ENCODE measurements at regions not wholly inside any gene's neighbourhood (a gene's known extent, or its start where the extent isn't known, plus 50 kb on each side); places are given as distances from the start of the nearest gene placed in this dataset.
"Not testable (repeated sequence)": the region's sequence is repeated elsewhere in the genome, so short reads cannot be mapped to it uniquely, and the experiment has no call there.

DNA sequence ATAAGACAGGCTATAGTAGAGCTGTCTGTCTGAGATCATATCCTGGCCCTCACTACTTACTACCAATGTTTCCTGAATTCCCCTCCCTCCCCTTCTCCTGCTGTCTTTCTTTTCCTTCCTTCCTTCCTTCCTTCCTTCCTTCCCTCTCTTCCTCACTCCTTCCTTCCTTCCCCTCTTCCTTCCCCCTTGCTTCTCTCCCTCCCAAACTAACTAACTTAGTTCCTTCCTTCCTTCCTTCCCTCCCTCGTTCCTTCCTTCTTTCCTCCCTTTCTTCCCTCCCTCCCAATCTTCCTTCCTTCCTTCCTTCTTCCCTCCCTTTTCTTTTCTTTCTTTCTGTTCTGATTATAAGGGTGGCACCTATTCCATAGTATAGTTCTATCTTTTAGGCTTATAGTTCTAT is 150.0 kb upstream of the GDNF start:
- DNase-seq (ENCODE audit: low spot score), result no peak
- intact Hi-C loops (cut with DNase I), result no loop called here

DNA sequence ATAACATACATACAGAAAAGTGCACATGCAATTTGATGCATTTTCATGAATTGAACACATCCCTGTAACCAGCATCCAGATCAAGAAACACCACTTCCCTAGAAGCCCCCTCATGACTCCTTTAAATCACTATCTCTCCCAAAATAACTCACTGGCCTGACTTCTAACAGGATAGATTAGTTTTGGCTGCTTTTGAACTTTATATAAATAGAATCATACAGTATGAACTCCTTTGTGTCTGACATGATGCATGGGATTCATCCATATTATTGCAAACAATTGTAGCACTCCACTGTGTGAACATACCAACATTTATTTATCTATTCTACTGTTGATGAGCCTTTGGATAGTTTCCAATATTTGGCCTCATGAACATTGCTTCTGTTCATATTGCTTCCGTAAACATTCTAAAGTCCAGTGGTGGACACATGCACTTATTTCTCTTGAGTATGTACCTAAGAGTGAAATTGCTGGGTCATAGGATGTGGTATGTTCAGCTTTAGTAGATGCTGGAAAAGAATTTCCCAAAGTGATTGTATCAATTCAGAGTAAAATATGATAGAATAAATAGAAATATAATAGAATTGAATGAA is 148.7 kb upstream of the GDNF start:
- intact Hi-C loops (cut with DNase I), result no loop called here
- no peak for DNase-seq (ENCODE audit: low spot score)

DNA sequence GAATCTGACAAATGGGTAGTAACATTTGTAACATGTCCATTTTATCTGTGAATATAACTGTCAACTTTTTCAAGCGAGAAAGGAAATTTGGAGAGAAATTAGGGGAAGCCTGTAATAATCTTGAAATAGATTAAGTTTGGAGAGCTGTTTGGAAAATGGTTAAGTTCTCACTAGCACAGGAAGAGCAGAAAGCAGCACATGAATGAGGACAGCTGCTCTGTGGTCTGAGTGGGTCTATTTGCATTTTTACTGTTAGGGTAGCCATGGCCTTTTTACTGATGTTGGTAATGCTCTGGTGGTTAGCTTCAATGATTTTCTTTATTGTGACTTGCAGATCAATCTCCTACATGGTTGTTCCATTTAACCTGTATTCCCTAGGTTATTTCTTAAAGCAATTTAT is 144.5 kb upstream of the GDNF start:
- intact Hi-C loops (cut with DNase I), result no loop called here
- no peak for DNase-seq (ENCODE audit: low spot score)

DNA sequence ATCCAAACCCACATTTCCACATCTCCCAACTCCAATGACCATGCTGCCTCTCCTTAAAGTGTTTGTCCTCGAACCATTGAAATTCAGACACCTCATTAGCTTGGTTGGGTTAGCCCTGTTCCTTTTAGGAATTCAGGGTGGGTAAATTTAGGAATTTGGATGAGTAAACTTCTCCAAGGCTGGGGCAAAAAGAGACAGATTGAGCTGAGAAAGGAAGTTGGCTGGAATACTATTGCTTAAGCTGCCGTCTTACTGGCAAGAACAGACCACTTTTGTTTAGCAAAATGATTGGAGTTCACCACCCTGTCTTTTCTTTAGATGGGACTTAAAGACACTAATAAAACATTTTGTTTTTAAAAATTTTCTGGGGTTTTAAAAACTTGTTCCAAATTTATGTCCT is 143.6 kb upstream of the GDNF start:
- intact Hi-C loops (cut with DNase I), result no loop called here
- DNase-seq (ENCODE audit: low spot score), result no peak

DNA sequence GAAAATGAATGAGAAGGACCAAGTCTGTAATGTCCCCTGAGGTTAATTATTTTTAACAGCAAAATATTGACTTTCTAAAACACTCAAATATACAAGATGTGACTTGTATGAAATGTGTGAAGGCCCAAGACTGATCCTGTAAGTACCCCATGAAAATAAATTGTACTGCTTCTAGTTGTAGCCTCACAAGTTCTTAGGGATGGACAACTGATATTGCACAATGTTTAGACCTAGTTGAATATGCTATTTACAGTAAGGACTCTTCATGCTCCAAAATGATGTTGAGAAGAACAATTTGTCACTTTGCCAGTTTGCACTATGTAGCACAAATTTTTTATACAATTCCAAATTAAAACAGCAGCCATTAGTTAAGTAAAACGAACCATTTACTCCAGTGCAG is 139.7 kb upstream of the GDNF start:
- no peak for DNase-seq (ENCODE audit: low spot score)

DNA sequence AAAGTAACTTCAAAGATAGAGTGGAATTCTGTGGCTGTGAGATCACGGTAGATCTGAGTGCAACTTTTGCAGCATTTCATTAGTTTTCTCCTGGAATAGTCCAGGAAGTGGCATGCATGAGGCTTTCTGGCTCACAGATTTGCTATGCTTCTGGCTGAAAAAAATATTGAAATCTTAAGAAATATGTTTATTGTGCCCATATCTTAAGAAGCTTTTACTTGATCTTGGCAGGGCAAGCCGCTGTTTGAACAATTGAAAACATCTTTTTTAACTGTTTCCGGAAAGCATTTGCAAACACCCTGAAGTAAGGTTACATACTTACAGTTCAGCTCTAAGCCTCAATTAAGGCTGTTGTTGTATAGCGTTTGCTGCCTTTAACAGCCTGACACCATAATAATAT is 135.7 kb upstream of the GDNF start:
- DNase-seq (ENCODE audit: low spot score), result no peak
- intact Hi-C loops (cut with DNase I), result no loop called here

More for the DNA sequence above, 139.7 kb upstream of the GDNF start:
- intact Hi-C loops (cut with DNase I), result no loop called here

DNA sequence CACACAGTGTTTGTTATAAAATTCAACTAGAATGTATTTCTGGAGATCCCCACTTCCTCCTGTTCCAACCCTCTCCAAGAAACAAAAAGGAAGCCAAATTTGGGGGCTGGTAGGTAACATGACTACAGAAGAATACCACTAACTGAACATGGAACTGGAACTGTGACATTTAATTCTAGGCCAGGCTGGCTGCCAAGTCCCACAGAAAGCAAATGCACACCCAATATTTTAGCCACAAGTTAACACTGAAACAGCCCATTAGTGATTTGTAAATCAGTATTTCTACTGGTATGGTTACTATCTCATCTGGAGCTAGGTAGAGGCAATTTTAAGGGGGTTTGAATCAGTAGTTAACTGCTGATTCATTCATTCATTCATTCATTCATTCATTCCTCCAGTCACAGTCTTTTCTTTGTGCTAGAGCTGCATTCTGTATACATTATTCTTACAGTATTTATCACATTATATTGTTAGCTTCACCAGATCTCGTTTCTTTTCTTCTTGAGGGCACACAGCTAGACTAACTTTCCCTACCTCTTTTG is 131.7 kb upstream of the GDNF start:
- intact Hi-C loops (cut with DNase I), result no loop called here
- no peak for DNase-seq (ENCODE audit: low spot score)

DNA sequence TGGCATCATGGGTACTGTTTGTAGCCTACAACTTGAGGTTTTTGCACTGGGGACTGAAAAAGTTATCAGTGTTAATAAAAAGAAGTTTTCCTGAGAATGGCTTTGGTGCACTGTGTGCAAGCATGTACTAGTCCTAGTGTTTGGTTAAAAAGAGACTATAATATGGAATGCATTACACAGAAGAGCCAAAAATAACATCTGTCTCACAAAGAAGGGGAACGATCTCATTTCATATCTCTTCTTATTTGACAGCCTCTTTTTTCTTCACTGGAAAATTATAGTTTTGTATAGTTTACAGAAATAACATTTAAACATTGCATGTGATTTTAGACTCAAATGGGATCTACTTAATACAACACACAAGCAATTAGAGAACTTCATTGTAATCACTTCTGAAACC is 127.0 kb upstream of the GDNF start:
- intact Hi-C loops (cut with DNase I), result no loop called here
- DNase-seq (ENCODE audit: low spot score), result no peak

DNA sequence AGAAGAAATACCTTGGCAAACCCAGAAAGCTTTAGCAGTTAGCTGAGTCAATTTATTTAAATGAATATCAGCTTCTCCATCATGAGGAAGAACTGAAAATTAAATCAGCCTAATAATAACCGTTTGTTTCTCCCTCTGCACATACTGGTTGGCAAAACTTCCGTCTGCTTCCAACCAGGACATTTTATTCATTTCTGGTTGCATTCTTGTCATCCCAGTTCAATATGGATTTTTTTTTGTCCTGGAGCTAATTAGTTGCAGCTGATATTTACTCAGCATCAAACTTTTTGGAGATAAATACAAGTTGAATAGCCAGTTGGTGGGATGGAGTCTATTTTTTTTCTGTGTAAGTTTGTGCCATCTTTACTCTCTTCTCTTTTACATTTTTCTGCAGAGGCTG is 126.5 kb upstream of the GDNF start:
- DNase-seq (ENCODE audit: low spot score), result no peak
- intact Hi-C loops (cut with DNase I), result no loop called here

DNA sequence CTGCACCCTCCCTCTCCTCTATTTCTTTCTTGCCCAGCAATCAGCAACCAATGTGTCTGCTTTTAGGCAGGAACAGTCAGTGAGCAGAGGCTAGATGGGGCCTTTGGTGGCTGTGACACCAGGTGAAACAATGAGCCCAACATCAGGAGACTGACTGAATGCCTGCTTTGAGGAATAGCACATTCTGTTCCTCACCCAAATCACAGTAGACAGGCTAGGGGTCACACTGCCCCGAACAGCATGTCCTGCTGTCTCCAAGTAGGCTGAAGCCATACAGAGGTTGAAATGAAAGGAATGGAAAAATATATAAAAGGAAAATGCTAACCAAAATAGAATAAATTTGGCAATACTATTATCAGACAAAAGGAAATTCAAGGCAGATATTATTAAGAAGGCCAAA is 122.5 kb upstream of the GDNF start:
- DNase-seq (ENCODE audit: low spot score), result no peak
- intact Hi-C loops (cut with DNase I), result no loop called here

DNA sequence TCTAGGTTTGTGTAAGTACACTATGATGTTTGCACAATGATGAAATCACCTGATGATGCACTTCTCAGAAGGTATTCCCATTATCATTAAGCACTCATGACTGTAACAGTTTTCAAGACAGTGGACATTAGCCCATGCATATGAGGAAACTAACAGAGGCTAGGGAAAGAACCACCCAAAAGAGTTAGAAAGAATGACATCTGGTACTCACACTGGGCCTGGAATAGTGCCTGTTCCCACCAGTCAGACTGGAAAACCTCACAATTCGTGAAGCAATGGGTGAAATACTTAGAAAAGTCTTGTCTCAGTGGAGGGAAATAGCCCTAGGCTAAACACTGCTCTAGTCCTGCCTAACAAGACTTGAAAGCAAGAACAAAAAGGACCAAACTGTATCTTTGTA is 117.4 kb upstream of the GDNF start:
- intact Hi-C loops (cut with DNase I), result no loop called here
- no peak for DNase-seq (ENCODE audit: low spot score)

DNA sequence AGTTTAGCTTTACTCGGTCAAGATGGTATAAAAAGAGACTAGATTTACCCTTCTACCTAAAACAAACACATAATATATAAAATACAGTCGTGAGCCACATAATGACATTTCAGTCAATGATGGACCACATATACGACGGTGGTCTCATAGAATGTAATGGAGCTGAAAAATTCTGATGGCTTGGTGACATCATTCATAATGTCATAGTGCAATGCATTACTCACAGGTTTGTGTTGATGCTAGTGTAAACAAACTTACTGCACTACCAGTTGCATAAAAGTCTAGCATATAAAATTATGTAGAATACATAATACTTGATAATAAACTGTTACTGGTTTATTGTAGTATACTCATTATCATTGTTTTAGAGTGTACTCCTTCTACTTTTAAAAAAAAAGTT is 115.9 kb upstream of the GDNF start:
- intact Hi-C loops (cut with DNase I), result no loop called here
- no peak for DNase-seq (ENCODE audit: low spot score)

DNA sequence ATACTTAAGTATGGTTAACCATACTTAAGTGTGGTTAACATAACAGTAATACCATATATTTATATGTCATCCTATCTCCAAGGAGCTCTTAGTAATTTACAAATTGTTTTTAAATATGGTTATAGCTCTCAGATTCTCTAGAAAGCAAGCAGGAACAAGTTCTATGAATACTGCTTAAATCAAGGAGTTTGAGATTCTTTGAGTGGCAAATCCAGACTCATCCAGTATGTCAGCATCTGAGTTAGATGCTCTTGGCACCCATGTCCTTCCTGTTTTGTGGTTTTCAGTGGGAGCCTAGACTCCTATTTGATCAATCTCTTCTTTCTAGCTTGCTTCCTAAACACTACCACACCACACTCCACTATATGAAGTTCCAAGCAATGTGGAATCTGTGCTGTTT is 114.7 kb upstream of the GDNF start:
- intact Hi-C loops (cut with DNase I), result no loop called here

DNA sequence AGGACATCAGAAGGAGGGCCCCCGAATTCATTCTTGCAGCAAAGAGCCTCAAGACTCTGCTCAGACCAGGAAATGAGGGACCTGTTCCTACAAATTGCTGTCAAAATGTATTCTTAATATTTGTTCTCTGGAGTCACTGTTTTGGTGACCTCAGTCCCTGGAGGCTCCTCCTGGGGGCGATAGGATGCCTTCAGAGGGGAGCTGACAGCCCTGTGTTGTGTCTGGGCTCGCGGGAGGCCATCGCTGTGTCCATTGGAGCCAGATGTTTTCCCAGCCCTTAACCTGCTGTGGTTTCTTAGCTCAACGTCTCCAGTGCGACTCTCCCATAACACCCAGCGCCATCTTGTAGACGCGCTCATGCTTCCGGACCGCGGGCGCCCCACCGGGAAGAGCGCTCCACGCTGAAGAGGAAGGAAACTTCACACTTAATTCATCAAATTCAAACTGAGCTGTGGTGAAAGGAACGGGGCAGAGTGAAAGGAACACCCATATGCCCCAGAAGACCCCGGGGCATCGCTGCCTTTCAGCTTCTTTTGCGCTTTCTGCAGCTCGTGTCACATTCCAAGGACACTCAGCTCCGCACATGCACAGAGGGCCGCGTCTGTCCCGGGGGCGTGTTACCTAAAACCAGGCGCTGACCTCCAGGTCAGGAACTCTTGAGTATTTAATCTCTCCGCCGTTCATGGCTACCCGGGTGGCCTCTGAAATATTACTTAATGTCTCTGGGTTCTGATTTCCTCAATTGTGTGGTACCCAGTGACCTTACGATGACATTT is 112.3 kb upstream of the GDNF start:
- intact Hi-C loops (cut with DNase I), result no loop called here
- DNase-seq (ENCODE audit: low spot score), result no peak

More for the DNA sequence above, 114.7 kb upstream of the GDNF start:
- no peak for DNase-seq (ENCODE audit: low spot score)

DNA sequence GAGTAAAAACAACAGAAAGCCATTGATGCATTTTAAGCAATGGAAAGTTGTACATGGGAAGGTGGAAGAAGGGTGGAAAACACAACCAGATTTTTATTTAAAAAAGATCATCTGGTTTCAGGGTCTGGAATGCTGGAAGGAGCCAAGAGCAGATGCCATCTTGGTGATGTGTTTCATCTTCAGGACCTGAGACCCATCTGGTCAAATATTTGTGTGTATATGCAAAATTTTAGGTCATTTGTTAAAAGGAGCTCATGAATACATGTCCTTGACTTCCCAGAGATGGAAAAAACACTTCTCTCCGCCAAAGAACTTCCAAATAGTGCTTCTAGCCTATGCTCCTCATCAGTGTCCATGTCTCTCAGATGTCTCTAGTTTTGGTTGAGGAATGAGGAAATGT is 110.6 kb upstream of the GDNF start:
- intact Hi-C loops (cut with DNase I), result no loop called here
- no peak for DNase-seq (ENCODE audit: low spot score)

DNA sequence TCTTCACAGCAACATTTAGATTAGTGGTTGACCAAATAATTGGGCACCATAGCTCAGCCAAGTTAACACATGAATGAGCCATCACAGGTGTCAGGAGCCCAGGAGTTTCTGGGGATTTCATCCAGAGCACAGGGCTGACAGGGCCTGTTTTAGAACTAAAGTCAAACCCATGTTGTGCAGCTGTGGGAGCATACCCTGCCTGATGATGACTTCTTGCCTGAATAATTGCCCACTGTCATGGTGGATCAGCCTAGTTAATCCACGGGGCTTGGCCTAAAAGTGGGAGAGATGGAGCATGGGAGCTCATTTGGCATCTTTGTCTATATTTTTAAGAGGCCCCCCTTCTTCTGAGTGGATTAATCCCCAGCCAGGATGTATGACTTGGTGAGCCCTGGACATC is 105.6 kb upstream of the GDNF start:
- no peak for DNase-seq (ENCODE audit: low spot score)
- intact Hi-C loops (cut with DNase I), result no loop called here

DNA sequence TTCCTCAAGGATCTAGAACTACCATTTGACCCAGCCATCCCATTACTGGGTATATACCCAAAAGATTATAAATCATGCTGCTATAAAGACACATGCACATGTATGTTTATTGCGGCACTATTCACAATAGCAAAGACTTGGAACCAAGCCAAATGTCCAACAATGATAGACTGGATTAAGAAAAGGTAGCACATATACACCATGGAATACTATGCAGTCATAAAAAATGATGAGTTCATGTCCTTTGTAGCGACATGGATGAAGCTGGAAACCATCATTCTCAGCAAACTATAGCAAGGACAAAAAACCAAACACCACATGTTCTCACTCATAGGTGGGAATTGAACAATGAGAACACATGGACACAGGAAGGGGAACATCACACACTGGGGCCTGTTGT is 103.3 kb upstream of the GDNF start:
- intact Hi-C loops (cut with DNase I); DNase-seq (ENCODE audit: low spot score): not testable (repeated sequence)

DNA sequence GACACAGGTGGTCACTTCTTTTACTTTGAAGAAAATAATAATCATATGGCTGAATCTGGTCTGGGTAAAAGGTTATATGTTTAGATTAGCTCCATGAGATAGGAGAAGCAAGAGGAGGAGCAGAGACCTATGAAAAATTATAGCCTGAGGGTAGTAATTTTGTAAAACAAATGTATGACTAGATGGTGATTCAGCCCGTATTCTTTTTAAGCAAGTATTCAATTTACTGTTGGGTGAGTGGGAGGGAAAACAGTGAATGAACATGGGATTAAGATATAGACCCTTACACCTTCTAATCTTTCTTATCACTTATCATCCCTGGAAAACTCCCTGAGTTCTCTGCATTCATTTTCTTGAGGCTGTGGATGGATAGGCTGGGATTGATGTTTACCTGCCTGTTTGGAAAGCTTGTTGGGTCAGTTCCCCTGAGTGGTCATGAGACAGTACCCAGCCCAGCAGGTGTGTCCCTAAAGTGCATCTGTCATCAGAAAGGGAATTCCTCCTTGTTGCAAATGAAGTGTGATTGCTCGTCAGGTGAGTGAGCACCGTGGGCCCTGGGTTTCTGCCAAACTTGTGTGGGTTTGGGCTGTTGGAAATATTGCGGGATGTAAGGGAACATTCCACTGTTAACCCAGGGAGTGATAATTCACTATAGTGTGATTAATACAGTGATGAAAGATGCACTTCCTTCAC is 101.2 kb upstream of the GDNF start:
- no peak for DNase-seq (ENCODE audit: low spot score)
- intact Hi-C loops (cut with DNase I), result no loop called here

DNA sequence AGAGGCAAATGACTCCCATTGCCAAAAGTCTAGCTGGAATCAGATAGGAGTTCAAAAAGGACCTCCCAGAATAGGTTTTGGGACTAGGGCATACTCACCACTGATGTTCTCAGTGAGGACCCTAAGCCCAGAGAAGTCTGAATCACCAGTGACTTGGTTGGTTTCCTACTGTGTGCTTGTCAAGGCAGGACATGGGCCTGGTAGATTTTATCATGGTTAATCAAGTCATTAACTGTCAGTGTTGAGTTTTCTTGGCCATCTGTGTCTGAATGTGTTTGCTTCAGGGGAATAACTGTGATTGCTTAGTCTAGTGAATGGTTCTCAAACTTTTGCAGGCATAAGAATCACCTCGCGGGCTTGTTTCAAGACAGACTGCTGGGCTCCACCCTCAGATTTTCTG is 99.0 kb upstream of the GDNF start:
- DNase-seq (ENCODE audit: low spot score), result no peak
- intact Hi-C loops (cut with DNase I), result no loop called here

DNA sequence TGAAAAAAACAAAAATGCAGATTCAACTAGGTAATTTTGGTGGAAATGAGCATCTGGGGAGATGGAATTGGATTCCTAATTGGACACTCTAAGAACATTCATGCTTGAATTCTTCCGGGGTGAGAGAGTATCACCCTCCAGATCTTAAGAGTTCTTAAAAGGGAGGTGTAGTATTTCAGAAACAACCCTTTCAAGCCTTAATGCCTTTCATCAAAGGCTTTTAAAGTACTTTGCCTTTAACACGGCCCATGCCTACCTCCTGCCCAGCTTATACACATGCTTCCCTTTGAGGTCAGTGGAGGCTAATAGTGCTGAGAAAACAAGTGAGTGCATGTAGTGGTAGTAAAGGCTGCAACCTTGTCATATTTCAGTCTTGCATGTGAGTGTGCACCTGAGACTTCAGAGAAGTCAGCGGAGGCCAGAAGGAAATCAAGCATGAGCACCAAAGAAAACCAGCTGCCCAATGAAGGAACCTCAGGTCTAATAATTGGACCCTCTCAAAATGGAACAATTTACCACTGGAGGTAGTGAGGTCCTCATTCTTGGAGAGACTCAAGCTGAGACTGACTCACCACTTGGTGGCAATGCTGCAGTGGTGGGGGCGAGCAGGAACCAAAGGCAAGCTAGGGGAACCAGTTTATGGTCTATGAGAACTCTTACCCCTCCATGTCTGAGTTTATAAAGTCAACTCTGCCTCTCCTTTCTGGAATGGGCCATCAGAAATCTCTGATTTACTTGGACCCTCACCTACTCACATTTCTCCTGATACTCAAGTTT is 98.4 kb upstream of the GDNF start:
- intact Hi-C loops (cut with DNase I), result no loop called here
- no peak for DNase-seq (ENCODE audit: low spot score)
